Amniotic stem cell (primary cell): ENCODE measurements at regions not wholly inside any gene's neighbourhood (a gene's known extent, or its start where the extent isn't known, plus 50 kb on each side); places are given as distances from the start of the nearest gene placed in this dataset.
"Not testable (repeated sequence)": the region's sequence is repeated elsewhere in the genome, so short reads cannot be mapped to it uniquely, and the experiment has no call there.

ENCODE experiments used
- DNase-seq: peaks from one replicate; lab custom pipeline; 2025; lab: John Stamatoyannopoulos, UW

DNA sequence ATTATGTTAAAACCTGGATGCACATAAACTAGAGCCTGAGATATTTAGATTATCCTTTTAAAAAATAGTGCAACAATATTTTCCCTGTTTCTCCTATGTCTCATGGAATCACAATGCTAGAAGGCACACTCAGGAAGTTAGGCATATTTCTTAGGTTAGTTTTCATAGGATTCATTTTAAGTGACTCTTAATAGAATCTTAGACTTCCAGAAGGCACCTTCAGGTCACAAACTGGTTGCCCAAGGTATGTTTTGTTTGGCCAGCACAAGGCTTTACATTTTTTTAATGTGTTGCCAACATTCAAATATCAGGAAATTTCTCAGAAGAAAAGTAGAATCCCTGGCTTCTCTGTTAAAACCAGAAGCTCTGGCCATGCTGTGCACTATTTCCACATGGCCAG lies 129.3 kb downstream of the LNPK start:
- no peak for DNase-seq

- no peak for DNase-seq
These were observed 130.1 kb downstream of the LNPK start for GRCh38 chr2:175872005-175872348.

DNA sequence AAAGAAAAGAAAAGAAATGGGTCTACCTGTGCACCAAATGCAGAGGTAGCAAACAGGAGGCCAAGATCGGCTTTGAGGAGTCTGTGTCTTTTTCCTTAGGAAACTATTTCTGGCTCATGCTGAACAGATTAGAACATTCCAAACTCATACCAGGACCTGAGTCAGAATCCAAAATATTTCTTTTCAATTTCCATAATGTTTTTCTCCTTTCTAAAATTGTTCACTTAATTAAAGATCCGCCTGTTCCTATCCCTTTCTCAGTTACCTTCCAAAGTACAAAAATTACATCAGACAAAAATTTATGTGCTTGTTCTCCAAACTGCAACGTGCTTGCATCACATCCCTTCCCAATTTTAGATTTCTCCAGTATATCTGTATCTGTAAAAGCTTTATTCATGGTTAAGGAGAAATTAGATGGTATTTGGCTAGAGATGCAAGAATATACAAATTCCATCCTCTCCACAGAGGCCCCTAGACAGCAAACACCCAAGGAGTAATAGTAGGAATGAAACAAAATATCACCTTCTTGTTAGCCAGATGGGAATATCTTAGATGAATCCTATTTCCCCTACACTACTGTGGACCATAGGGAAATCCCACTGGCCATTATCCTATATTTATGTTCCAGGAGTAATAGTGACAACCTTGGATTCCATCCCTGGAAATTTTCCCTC lies 130.6 kb downstream of the LNPK start:
- no peak for DNase-seq

- no peak for DNase-seq
These were observed 136.4 kb downstream of the LNPK start for GRCh38 chr2:175865716-175866115.

DNA sequence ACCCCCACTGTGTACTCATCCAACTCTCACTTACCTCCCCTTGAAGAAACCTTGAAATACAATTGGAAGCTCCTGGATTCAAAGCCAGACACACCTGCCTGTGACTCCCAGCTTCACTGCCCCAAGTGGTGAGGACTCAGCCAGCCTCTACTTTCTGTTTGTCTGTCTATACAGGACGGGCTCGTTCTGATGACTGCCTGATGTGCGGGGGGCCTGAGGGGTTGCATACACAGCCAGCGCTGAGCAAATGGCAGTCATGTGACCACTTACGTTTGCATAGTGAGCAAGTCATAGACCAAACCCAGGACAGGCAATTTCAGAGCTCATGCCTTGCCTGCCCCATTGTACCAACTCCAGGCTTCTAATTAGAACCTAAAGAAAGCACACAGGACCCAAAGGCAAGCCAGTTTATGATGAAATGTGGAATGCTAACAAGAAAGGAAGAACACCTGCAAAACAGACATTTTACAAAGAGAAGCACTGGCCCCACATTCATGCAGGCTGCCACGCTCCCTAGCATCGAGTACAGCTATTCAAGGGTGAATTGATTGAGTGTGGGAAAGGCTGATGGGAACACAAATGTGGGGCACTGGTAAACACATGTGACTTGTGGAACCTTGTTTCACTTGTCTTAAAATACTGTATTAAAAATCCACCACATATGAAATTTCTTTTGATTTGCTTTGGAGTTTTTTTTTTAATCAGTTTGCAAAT lies 137.8 kb downstream of the LNPK start:
- DNase-seq, result no peak

DNA sequence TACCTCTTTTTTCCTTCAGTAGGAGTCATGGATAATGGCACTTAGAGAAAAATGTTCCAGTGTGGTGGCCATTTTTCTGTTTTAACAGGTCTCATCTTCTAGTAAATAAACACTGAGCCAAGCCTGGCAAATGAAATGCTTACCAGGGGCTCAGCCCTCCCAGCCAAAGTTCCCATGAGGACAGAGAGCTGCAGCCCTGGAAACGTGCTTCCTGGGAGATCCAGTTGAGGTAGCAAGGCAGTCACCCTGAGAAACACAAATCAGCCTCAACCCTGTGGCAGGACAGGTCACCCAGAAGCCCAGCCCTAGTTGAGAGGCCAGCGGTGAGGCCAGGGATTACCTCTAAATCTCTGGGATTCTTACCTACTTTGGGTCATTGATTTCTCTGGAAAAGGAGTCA lies 140.1 kb downstream of the LNPK start:
- no peak for DNase-seq

DNA sequence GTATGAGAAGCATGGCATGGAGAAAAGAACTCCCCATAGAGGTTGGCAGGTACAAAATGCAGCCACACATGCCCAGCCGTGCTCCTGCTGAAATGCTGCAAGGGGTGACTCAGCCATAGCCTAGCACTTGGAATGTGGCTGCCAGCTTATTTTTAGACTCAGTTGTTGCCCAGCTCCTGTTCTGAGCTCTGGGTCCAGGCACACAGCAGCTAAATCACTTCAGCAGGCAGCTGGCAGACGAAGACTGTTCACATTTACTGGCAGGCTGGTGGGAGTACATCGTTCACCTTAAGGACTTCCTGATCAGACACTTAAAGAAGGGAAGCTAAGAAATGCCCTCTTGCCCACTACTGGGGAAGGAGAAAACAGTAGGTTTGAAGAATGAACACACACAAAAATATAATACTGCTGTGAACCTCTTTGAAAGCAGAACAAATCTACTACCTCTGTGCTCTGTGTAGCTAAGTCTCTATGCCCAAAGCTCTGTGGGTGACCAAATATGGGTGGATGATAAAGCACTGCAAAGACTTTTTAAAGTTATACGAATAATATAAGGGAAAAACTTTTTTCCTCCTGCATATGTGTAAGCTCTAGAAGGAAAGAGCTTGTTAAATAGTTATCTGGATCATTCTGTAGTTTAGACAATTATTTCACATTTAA lies 146.1 kb downstream of the LNPK start:
- DNase-seq, result no peak

DNA sequence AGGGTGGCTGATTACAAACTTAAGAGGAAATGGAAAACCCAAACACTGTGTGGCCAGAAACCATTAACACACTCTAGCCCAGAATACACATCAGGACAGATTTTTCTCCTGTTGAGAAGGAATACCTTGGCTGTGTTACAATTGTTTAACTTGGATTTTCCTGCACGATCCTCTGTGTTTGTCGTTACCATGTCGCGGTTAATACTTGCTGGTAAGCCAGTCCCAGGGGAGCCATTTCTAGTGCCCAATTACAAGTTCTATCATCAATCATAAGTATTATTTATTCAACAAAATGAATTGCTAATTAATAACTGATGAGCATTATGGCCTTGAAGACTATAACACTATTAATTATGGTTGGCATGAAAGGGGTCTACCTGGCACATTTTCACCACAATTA lies 146.8 kb downstream of the LNPK start:
- no peak for DNase-seq

- no peak for DNase-seq
These were observed 147.4 kb downstream of the LNPK start for GRCh38 chr2:175854665-175855064.

- DNase-seq, result no peak
These were observed 147.9 kb downstream of the LNPK start for GRCh38 chr2:175854129-175854528.

DNA sequence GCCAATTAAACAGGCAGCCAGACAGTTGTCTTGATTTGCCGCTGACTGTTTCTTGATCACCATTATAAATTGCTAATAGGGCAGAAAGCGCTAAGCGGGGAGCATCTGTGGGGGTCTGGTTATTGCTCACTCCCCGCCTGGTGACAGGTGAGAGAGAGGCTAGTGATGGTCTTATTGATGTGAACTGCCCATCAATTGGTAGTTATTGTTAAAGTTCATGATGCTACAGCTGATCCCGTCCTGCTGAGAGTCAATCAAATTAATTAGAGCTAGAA lies 148.5 kb downstream of the LNPK start:
- no peak for DNase-seq

GRCh38 chr2:175852879-175853615 lies 149.0 kb downstream of the LNPK start:
- DNase-seq, result no peak

DNA sequence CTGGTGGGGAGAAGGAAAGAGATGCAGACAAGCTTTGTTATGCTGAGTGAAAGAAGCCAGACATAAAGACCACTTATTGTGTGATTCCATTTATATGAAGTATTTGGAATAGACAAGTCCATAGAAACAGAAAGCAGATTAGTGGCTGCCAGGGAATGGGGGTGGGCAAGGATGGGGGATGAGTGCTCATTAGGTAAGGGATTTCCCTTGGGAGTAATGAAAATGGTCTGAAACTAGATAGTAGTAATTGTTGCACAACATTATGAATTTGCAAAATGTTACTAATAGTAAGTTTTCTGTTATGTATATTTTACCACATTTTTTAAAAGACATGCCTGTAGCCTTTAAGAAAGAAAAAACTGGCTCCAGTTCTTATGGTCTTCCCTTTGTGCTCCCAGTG lies 154.9 kb downstream of the LNPK start:
- no peak for DNase-seq

GRCh38 chr2:175844169-175844568 lies 157.9 kb downstream of the LNPK start:
- peak; percentile 44 for DNase-seq

DNA sequence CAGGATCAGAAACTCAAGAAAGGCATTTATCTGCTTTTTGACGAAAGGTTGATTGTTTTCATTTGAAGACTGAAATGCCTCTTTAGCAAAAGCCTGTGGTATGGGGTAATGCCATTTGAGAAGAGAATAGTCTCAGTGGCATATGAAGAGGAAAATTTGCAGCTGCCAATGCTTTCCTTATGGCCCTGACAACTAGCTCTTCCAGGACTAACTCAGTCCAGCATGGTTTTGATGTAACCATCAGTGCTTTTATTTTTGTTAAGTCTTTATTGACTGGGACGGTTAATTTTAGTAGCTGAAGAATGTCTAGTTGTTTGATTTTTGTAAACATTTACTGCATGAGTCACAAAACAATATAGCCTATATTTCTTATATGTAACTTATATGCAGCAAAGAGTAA lies 158.4 kb downstream of the LNPK start:
- DNase-seq, result no peak

- no peak for DNase-seq
These were observed 159.1 kb downstream of the LNPK start for GRCh38 chr2:175842996-175843395.

DNA sequence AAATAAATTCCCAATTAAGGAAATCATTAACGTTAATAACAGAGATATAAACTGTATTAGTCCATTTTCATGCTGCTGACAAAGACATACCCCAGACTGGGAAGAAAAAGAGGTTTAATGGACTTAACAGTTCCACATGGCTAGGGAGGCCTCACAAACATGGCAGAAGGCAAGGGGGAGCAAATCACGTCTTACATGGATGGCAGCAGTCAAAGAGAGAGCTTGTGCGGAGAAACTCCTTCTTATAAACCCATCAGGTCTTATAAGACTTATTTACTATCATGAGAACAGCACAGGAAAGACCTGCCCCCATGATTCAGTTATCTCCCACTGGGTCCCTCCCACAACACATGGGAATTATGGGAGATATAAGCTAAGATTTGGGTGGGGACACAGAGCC lies 161.3 kb downstream of the LNPK start:
- not testable (repeated sequence) for DNase-seq

DNA sequence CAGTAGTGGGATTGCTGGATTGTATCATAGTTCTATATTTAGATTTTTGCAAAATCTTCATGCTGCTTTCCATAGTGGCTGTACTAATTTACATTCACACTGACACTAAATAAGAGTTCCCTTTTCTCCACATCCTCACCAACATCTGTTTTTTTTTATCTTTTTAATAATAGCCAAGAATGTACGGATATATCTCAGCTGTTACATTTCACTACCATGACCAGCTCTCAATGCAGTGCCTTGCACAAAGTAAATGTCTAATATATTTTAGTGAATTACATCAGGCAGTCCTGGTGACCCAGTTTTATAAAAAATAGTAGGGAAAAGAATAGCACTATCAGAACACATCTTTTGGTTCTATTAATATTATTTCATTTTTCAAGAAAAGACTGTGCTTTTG lies 161.8 kb downstream of the LNPK start:
- DNase-seq, result no peak

DNA sequence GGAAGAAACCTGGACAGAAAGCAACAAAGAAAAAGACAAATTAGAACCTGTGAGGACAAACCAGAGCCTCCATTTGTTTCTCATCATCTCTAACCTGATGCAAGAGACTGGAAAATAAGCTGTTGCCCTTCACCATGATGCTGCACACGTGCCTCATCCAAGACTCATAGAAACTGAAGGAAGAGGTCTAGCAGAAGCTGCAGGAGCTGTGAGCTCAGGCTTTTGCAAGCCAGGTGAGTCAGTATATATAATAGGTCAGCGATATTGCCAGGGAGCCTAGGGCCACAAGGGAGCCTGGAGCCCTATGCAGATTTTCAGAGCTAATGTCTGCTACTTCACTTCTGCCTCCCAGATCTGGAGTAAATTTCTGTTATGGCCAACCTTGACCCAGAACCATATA lies 163.1 kb downstream of the LNPK start:
- DNase-seq, result no peak

- DNase-seq, result peak; percentile 76
These were observed 165.0 kb downstream of the LNPK start for GRCh38 chr2:175837046-175837445.

GRCh38 chr2:175836361-175836760 lies 165.7 kb downstream of the LNPK start:
- no peak for DNase-seq

DNA sequence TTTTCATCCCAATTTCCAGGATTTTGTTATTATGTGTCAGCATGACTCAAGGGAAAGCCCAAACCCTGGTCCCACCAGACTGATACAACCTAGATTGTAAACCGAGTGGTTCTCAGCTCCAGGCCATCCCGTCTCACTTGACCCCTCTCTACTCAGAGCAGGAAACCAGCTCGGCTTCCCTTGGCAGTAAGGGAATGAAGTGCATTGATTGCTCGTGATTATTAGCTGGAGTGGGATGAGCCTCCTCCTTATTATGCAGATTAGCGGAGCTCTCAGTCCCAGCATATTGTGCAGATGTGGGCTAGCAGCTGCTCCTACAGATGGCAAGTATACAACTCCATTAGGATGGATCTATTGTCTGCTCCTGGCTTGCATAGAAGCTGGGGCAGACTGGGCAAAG lies 167.6 kb downstream of the LNPK start:
- no peak for DNase-seq

DNA sequence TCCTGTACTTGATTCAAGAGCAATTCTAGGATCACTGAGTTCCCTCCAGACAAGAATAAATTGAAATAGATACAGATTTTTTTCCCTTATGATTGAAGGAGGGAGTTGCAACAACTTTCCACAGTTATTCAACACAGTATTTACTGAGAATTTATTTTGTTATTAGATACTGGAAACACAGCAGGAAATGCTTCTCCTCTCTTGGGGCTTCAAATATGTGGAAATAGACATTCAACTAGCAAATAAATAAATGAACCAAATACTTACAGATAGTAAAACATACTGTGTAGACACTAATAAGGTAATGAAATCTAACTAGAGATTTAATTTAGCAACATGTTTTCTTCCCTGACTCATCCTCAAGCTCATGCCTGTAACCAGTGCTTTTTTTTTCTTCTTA lies 169.2 kb downstream of the LNPK start:
- no peak for DNase-seq
